ENCODE measurements at regions not wholly inside any gene's neighbourhood (a gene's known extent, or its start where the extent isn't known, plus 50 kb on each side); places are given as distances from the start of the nearest gene placed in this dataset.

DNA sequence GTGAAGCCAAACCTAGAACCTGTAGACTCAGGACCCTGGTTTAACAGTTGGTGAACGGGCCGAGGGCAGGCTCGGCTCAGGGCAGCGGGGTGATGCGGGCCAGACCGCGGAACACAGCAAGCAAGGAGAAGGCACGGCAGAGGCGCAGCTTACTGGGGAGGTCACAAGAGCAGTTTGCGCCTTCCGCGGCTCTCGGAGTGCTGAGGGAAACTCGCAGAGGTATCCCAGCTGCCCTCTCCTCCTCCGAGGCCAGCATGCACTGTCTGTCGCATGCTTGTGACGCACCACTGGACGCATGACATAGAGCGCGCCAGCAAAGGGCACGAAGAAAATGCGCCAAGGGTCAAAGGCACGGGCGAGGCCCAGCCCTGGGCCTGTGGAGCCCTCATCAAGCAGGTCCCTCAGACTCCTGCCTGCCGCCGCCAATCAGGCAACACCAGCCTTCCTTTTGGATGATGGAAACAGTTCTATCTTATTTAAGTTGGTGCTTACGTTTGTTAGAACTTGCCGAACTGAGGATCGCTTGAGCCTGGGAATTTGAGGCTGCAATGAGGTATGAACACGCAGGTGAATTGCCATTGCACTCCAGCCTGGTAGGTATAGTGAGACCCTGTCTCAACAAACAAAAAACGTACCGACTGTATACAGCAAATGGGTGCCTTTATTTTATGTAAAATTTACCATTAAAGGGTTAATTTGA, 574.3 kb upstream of the GHITM start:
- no peak for DNase-seq (ENCODE audit: low read depth)
- no peak overlapping the region for H3K4me3 ChIP-seq (ENCODE audit: low read depth, low read length)
- TF ChIP-seq, protein P1, sequence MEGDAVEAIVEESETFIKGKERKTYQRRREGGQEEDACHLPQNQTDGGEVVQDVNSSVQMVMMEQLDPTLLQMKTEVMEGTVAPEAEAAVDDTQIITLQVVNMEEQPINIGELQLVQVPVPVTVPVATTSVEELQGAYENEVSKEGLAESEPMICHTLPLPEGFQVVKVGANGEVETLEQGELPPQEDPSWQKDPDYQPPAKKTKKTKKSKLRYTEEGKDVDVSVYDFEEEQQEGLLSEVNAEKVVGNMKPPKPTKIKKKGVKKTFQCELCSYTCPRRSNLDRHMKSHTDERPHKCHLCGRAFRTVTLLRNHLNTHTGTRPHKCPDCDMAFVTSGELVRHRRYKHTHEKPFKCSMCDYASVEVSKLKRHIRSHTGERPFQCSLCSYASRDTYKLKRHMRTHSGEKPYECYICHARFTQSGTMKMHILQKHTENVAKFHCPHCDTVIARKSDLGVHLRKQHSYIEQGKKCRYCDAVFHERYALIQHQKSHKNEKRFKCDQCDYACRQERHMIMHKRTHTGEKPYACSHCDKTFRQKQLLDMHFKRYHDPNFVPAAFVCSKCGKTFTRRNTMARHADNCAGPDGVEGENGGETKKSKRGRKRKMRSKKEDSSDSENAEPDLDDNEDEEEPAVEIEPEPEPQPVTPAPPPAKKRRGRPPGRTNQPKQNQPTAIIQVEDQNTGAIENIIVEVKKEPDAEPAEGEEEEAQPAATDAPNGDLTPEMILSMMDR (conservative IDR thresholded peaks at IDR 0.05; ENCODE audit: low read depth, low read length) = no peak

DNA sequence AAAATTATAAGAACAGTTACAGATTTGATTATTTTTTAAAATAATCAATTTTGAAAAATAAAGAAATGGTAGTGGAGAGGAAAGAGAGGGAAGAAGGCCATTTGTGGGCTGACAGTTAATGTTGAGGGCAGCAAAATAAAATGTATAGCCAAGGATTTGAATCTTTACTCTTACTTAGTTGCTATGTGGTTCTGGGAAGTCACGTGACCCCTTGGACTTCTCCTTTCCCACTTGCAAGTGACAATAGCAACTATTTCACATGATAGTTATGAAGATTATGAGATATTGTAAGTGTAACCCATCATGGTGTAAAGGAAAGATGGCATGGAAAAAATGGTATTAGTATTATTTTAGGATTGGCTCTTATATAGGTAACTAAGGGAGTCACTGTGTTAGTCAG, 567.3 kb upstream of the GHITM start:
- no peak overlapping the region for H3K4me3 ChIP-seq (ENCODE audit: low read depth, low read length)
- DNase-seq (ENCODE audit: low read depth) = no peak
- TF ChIP-seq, protein P1 (conservative IDR thresholded peaks at IDR 0.05; ENCODE audit: low read depth, low read length) = no peak

- DNase-seq (ENCODE audit: low read depth) = no peak
- TF ChIP-seq, protein P1 (conservative IDR thresholded peaks at IDR 0.05; ENCODE audit: low read depth, low read length) = no peak
- no peak overlapping the region for H3K4me3 ChIP-seq (ENCODE audit: low read depth, low read length)
Measured at GRCh38 chr10:83574770-83575169, 564.5 kb upstream of the GHITM start.

DNA sequence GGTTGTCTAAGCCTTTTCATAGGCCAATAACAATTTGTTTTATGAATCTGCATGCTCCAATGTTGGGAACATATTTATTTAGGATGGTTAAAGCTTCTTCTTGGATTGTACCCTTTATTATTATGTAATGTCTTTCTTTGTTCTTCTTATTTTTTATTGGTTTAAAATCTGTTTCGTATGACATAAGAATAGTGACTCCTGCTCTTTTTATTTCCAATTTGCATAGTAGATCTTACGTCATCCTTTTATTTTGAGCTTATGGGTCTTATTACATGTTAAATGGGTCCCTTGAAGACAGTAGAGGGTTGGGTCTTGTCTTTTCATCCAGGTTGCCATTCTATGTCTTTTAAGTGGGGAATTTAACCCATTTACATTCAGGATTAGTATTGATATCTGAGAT, 561.9 kb upstream of the GHITM start:
- no peak for DNase-seq (ENCODE audit: low read depth)
- TF ChIP-seq, protein P1 (conservative IDR thresholded peaks at IDR 0.05; ENCODE audit: low read depth, low read length) = no peak

DNA sequence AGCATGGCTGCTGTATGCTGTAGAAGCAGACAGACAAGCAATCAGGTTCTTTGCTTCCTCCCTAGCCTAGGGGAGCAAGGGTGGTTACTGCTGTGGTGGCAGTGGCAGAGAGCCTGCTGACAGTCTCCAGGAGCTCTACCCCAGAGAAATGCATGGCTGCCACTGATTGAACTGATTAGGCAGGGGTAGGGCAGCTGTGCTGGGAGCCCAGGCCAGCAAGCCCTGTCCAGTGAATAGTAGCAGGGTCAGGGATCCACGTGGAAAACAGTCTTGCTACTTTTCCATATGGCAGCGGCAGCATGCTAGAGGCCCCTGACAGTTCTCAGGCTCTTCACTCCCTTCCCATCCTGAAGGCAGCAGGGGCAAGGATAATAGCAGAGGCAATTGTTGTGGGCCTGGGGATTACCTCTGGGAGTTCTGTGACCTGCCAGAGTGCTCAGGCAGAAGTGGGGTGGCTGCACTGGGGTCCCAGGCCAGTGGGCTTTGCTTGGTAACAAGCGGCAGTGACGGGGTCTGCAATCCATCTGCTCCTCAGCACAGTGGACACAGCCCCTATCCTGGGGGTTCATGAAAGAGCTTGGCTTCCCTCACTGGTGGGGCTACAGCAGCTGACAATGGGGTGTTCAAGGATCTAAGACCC, 558.8 kb upstream of the GHITM start:
- H3K4me3 ChIP-seq (ENCODE audit: low read depth, low read length) = no peak overlapping the region
- DNase-seq (ENCODE audit: low read depth) = no peak
- TF ChIP-seq, protein P1 (conservative IDR thresholded peaks at IDR 0.05; ENCODE audit: low read depth, low read length) = no peak

More for the DNA sequence above, 561.9 kb upstream of the GHITM start:
- no peak overlapping the region for H3K4me3 ChIP-seq (ENCODE audit: low read depth, low read length)

DNA sequence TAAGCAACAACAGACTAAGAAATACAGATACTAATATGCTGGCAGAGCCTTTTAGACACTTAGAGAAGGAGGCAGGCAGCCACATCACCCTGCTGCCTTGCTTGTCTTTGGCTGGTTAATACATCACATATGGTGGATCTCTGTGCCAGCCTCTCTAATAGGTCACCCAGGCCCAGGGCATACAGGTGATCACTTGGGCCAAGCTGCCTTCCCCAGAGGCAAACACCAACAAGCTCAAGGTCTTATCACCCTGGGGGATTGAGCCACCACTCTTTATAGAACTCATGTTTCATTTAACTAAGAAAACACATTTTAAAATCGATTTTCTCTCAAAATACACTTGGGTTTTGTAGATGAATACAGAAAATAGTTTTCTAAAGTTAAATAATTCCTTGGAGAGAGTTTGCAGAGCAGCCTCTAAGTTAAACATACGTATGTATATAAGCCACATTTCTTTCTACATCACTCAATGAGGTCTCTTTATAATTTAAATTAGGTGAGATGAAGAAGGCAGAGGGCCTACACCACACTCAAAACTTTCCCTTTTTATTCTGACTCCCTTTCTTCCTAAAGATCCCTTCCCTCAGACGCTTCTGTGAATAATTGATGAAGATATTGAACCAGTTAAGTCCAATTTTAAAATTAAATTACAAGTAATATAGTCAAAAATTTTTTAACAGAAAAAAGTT, 556.8 kb upstream of the GHITM start:
- H3K4me3 ChIP-seq (ENCODE audit: low read depth, low read length) = no peak overlapping the region
- TF ChIP-seq, protein P1 (conservative IDR thresholded peaks at IDR 0.05; ENCODE audit: low read depth, low read length) = no peak
- DNase-seq (ENCODE audit: low read depth) = no peak
